Stimulated activated CD8-positive, alpha-beta memory T cell treated with anti-CD3 and anti-CD28 coated beads, Interleukin-15, amount 100 ng/mL, for 48 hours (primary cell): ENCODE measurements at regions not wholly inside any gene's neighbourhood (a gene's known extent, or its start where the extent isn't known, plus 50 kb on each side); places are given as distances from the start of the nearest gene placed in this dataset.
"Not testable (repeated sequence)": the region's sequence is repeated elsewhere in the genome, so short reads cannot be mapped to it uniquely, and the experiment has no call there.

ENCODE experiments used
- DNase-seq, 2 donors: peaks; one replicate each; pipeline ENCODE4 v3.0.0-alpha.2; 2020; ENCODE audit warnings: low read depth in 2 of 2

GRCh38 chr6:122264557-122264956, 134.9 kb upstream of the HSF2 start:
- DNase-seq = no peak

GRCh38 chr6:122265755-122266154, 133.7 kb upstream of the HSF2 start:
- no peak for DNase-seq

- DNase-seq = no peak
Measured at GRCh38 chr6:122268394-122268793, 131.1 kb upstream of the HSF2 start.

DNA sequence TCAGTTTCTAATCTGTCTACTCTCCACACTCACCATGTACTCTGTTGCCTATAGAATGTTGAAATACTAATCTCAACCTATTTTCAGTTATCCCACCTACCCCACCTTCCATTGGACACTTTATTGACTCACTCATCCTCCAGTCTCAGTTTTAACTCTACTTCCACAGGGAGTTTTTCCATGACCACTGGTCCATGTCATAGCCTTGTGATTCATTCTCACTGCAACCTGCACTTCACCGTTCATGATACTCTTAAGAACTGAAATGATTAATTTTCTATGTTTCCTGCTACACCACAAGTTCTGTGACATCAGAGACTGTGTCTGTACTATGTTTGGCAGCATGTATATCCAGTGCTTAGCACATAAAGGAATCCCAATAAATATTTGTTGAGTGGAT, 122.8 kb upstream of the HSF2 start:
- no peak for DNase-seq

DNA sequence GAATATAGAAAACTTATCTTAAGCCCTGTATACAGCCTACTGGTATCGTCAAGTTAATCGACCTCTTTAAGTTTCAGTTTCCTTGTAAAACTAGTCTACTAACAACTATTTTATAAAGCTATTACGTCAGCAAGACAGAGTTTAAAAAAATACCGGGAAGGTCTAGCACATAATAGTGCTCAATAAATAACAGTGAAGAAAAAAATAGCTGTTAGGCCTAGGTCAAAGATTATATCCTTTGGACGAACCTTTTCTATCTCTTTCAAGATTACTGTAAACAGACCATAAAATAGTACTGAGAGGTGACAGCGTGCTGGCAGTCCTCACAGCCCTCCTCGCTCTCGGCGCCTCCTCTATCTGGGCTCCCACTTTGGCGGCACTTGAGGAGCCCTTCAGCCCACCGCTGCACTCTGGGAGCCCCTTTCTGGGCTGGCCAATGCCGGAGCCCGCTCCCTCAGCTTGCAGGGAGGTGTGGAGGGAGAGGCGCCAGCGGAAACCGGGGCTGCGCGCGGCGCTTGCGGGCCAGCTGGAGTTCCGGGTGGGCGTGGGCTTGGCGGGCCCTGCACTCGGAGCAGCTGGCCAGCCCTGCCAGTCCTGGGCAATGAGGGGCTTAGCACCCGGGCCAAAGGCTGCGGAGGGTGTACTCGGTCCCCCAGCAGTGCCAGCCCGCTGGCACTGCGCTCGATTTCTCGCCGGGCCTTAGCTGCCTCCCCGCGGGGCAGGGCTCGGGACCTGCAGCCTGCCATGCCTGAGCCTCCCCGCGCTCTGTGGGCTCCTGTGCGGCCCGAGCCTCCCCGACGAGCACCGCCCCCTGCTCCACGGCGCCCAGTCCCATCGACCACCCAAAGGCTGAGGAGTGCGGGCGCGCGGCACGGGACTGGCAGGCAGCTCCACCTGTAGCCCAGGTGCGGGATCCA, 119.1 kb upstream of the HSF2 start:
- DNase-seq = not testable (repeated sequence)

DNA sequence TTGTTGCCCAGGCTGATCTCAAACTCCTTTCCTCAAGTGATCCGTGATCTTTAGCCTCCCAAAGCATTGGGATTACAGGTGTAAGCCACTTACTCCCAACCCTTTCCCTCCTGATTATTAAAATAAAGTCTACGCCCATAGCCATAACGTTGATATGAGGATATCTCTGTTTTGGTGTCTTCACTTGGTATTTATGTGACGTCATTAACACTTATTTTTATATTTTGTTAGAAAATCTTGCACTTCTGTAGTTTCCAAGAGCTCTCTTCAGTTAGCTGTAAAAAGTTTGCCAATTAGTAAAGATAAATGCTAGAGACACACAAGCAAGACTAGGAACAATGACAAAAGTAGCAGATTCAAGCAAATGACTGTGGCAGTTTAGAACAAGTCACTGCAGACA, 115.6 kb upstream of the HSF2 start:
- no peak for DNase-seq

DNA sequence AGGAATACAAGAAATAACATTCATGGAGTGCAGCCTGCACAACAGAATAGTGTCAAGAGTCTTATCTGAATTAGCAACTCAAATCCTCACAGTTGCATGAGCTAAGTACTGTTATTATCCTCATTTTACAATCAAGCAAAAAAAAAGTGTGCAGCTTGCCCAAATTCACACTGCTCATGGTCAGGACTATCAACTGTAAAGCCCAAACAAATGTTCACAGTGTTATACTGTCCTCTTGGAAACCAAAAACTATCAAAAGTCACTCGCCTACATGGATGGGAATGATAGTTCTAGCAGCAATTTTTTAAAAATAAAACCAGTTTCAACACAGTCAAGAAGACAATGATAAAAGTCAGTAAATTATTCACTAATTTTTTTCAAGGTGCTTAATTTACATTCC, 114.6 kb upstream of the HSF2 start:
- DNase-seq = no peak

GRCh38 chr6:122285292-122285913, 114.0 kb upstream of the HSF2 start:
- no peak for DNase-seq

DNA sequence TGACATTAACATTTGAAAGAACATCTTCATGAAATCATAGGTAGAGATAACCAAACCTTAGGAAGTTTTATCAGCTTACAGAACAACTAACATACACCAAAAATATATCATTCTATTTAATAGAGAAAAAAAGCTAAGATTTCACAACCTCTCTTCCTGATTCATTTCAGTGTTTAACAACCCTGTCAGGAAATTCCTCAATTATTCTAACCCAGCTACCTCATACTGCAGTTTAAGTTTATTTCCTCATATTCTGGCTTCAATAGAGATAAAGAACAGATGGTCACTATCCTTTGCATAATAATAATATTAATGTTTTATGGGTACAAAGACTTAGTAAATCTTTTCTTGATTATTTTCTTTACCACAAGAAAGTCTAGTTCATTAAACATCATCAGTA, 112.9 kb upstream of the HSF2 start:
- no peak for DNase-seq

DNA sequence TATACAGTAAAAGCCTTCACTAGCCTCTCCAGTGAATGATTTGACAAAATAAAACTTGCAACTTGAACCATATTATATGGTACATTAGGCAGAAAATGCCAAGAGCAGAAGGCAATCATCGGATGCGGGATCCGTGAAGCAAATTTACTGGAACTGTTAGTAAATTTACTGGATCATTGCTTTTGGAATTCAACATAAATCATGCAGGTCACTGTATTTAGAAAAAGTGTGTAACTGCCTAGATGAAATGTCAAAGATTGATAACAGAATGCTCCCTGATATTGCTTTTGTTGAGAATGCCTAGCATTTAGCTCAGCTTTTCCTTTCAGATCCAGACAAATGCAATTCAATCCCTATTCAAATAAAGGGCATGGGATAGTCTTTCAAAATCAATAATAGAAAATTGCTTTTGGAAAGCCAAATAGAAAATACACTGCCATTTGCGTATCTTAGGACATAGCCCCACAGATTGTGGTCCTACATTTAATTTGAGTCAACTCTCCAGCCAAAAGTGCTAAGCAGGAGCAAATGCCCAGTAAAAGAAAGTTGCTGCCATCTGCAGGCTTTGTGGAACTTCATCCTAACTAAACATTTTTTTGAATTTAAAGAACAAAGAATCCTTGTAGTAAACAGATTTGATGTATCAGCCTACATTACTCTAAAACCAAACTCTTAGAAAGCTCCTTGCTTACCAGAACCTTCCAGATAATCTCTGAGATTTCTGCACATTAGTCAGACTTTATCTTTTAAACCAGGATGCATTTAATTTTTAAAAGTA, 109.5 kb upstream of the HSF2 start:
- no peak for DNase-seq

GRCh38 chr6:122297010-122297409, 102.4 kb upstream of the HSF2 start:
- no peak for DNase-seq

GRCh38 chr6:122302067-122302466, 97.4 kb upstream of the HSF2 start:
- no peak for DNase-seq

- no peak for DNase-seq
Measured at GRCh38 chr6:122307577-122307976, 91.9 kb upstream of the HSF2 start.

DNA sequence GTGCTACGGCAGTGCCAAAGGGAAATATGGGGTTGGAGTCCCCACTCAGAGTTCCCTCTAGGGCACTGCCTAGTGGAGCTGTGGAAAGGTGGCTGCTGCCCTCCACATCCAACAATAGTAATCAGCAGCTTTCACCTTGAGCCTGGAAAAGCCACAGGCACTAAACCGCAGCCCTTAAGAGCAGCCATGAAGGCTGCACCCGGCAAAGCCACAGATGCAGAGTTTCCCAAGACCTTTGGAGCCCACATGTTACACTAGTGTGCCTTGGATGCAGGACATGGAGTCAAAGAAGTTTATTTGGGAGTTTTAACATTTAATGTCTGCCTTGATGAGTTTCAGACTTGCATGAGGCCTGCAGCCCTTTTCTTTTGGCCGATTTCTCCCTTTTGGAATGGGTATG, 91.4 kb upstream of the HSF2 start:
- no peak for DNase-seq

DNA sequence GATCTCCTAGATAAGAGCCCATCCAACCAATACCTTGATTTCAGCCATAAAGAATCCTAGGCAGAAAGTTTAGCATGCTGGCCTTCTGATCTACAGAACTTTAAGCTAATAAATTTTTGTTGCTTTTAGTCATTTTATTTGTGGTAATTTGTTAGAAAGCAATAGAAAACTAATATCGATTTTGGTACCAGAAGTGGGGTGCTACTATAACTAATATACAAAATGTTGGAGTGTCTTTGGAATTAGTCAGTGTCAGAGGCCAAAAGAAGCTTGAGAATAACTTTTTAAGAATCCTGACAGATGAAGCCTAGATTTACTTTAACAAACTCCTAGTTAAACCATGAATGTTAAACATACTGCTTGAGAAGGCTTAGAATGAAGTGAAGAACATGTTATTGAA, 83.6 kb upstream of the HSF2 start:
- no peak for DNase-seq

GRCh38 chr6:122322824-122323223, 76.6 kb upstream of the HSF2 start:
- DNase-seq = no peak

- no peak for DNase-seq
Measured at GRCh38 chr6:122323361-122323760, 76.1 kb upstream of the HSF2 start.

- DNase-seq = no peak
Measured at GRCh38 chr6:122330315-122330714, 69.1 kb upstream of the HSF2 start.

DNA sequence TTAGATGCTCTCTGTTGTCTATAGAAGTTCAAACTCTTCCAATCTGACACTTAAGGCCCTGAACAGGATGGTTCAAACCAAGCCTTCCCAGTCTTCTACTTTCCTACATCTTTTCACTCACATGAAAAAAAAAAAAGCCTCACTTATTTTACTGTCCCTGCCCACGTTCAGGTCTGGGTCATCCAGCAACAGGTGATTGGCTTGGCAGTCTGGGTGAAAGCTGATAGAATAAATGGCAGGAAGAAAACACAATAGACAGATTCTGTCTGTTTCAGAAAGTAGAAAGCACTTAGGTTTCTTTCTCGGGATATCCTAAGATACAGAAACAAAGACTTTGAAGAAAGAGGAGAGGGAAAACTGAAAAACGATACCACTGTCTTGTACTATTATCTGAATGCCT, 61.8 kb upstream of the HSF2 start:
- DNase-seq = no peak

DNA sequence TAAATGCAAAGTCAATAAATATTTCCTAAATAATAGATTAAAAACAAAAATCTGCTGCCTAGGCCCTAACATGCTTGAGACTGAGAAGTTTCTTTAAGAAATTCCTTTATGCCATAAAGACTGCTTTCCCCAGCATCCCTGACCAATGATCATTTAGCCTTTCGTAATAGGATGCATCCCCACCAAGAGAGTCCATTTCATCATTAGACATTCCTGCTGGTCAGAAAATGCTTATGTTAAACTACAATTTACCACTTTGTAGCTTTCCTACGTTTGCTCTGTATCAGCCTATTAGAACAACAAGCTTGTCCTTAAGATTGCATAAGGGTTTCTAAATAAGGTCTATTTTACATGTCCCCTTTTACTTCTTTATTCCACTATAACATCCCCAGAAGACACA, 59.8 kb upstream of the HSF2 start:
- no peak for DNase-seq

DNA sequence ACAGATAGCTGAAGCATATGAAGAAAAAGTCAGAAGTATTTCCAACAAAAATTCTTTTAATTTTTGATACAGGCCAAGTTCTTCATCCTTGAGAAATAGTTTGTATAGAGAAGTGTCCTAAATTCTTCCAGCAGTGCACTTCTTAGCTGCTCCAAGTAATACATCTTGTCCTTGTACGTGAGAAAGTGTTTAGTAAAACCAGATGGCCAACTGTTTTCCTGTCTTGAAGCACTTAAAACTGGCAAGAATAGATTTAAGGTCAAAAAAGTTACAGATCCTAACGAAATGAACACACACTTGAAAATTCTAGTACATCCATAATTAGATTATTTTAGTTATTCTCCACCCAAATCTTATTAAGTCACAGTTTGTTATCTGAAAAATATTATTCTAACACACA, 52.2 kb upstream of the HSF2 start:
- DNase-seq = no peak

GRCh38 chr6:122347751-122348150, 51.7 kb upstream of the HSF2 start:
- no peak for DNase-seq
